Heart right ventricle (tissue), 16 donors: ENCODE measurements at regions not wholly inside any gene's neighbourhood (a gene's known extent, or its start where the extent isn't known, plus 50 kb on each side); places are given as distances from the start of the nearest gene placed in this dataset.
A peak's percentile ranks its signal among the peaks of the same experiment; 100 is the strongest.
"Not testable (repeated sequence)": the region's sequence is repeated elsewhere in the genome, so short reads cannot be mapped to it uniquely, and the experiment has no call there.

ENCODE experiments used
- ATAC-seq, 8 donors: fragments of 200-7000 bp; cut with Tn5 transposase; one replicate each; pipeline ENCODE4 v1.9.1; 2020; ENCODE audit warnings: mild to moderate bottlenecking in 8 of 8, moderate library complexity in 8 of 8, moderate number of reproducible peaks in 1 of 8
- DNase-seq, 2 donors: peaks; one replicate each; pipeline ENCODE4 v3.0.0-alpha.2; 2020
- H3K27ac ChIP-seq, 10 donors: fragments of 200-600 bp; sonication (generic) in 2 of 10; one replicate each; pipeline versions ENCODE4 v1.5.0 to v1.8.0; 2020 to 2022; ENCODE audit warnings: mild to moderate bottlenecking in 3 of 10
- H3K27me3 ChIP-seq, 7 donors: fragments of 200-600 bp; one replicate each; pipeline ENCODE4 v1.8.0; 2021 to 2022; ENCODE audit warnings: mild to moderate bottlenecking in 2 of 7
- H3K36me3 ChIP-seq, 9 donors: fragments of 200-600 bp; sonication (generic) in 1 of 9; one replicate each; pipeline versions ENCODE4 v1.5.0 to v1.8.0; 2020 to 2022; ENCODE audit warnings: mild to moderate bottlenecking in 2 of 9
- H3K4me1 ChIP-seq, 9 donors: fragments of 200-600 bp; sonication (generic) in 1 of 9; one replicate each; pipeline versions ENCODE4 v1.5.0 to v1.8.0; 2020 to 2022; ENCODE audit warnings: mild to moderate bottlenecking in 4 of 9
- H3K4me3 ChIP-seq, 10 donors: fragments of 200-600 bp; sonication (generic) in 2 of 10; one replicate each; pipeline versions ENCODE4 v1.5.0 to v1.8.0; 2020 to 2022; ENCODE audit warnings: mild to moderate bottlenecking in 7 of 10, moderate library complexity in 2 of 10
- H3K9me3 ChIP-seq, 11 donors: fragments of 200-600 bp in 10 of 11; sonication (generic) in 2 of 11; one replicate each; pipeline versions ENCODE4 v1.5.0 to v1.8.0; 2013 to 2022; ENCODE audit warnings: mild to moderate bottlenecking in 2 of 11, control low read depth in 1 of 11, moderate library complexity in 1 of 11
- WGBS, 2 donors: extraction: QIAGEN DNeasy Blood & Tissue Kit; methylation state at CpG; one replicate each; pipeline ENCODE4 v1.1.7; 2013; ENCODE audit warnings: inconsistent platforms in 1 of 2; 5-methylcytosine and 5-hydroxymethylcytosine counted together
- intact Hi-C, 10 donors: fragments of 100-400 bp; cut with DNase I; formaldehyde crosslinking; loops; one replicate each; pipeline versions ENCODE4 v1.11.1 to v1.14.2; 2022
- TF ChIP-seq, protein P1 (sequence below), 9 donors: fragments of 200-600 bp; sonication (generic) in 2 of 9; IDR thresholded peaks; one replicate each; pipeline versions ENCODE4 v1.5.0 to v1.8.0; 2021 to 2022; ENCODE audit warnings: antibody characterized with exemption in 9 of 9, mild to moderate bottlenecking in 5 of 9, moderate library complexity in 1 of 9
- donor health status: Arrhythmogenic right ventricular cardiomyopathy.
- donor health status: ischemic (EF 13 %, LVEDD 7.1; RV severe dilation, severe dysfunction).
- donor health status: healthy with polysubstance abuse.
- donor health status: DM: no; HTN: yes; CAD: no.
- donor health status: DM: no; HTN: no; CAD: no.
- donor health status: ischemic (EF 25% LVEDD 6.9; RV normal size, moderate dysfunction).
- donor health status: ischemic (EF 25% LVEDD 5.7; RV mildly dilated, moderate dysfunction).
- donor health status: healthy.
- donor health status: DM: yes; HTN: yes; CAD: no.
- donor health status: Ischemic cardiomyopathy.
- donor health status: ischemic (EF 35%, LVEDD 5.7; RV mildly dilated, moderate dysfunction).
- donor health status: nonischemic (EF 11% LVEDD 7.7; RV severe dilation, severe dysfunction).
- donor health status: DM: yes; HTN: yes; CAD: no.
- donor health status: PGD.
- donor health status: ischemic (EF 29% LVEDD 5.4; RV normal size, mild dysfunction).
- donor health status: nonischemic (EF 23%, LVEDD 6.1; RV moderate dilation, normal function).

DNA sequence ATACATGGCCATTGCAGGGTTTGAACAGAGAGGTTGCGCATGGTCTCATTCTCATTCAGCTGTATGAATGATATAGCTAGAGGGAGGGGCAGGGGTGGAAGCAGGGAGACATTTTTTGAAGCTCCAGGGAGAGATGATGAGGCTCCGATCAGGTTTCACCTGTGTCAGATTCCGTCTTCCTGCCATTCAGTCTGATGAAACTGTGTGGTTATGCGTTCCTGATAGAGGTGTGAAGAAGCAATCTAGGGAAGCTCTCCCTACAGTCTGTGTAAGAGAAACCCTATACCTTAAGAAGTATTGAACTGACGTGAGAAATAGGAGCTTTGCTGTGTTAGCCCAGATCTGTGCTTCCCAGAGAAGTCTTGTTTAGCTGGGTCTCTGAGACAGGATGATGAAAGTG is 171.9 kb upstream of the NDN start:
- 80 to 82% methylated on average over 5 of the region's 5 CpGs for WGBS, 2 donors
- no peaks in the 10 kb centered on the region for H3K36me3 ChIP-seq
- H3K27ac ChIP-seq, result no peak overlapping the region
- DNase-seq (no peak), ATAC-seq (no peak)
- H3K4me3 ChIP-seq, result no peak overlapping the region
- TF ChIP-seq, protein P1, sequence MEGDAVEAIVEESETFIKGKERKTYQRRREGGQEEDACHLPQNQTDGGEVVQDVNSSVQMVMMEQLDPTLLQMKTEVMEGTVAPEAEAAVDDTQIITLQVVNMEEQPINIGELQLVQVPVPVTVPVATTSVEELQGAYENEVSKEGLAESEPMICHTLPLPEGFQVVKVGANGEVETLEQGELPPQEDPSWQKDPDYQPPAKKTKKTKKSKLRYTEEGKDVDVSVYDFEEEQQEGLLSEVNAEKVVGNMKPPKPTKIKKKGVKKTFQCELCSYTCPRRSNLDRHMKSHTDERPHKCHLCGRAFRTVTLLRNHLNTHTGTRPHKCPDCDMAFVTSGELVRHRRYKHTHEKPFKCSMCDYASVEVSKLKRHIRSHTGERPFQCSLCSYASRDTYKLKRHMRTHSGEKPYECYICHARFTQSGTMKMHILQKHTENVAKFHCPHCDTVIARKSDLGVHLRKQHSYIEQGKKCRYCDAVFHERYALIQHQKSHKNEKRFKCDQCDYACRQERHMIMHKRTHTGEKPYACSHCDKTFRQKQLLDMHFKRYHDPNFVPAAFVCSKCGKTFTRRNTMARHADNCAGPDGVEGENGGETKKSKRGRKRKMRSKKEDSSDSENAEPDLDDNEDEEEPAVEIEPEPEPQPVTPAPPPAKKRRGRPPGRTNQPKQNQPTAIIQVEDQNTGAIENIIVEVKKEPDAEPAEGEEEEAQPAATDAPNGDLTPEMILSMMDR (IDR thresholded peaks at IDR 0.05), result no peak
- H3K4me1 ChIP-seq, result no peaks in the 10 kb centered on the region
- H3K27me3 ChIP-seq, result peaks cover 0 to 16% (median 0%) of the 10 kb centered on the region in 7 donors
- no peaks in the 10 kb centered on the region for H3K9me3 ChIP-seq
- intact Hi-C loops, result loop anchor here in 3 of 10 donors (5.0 to 10.0 kb wide), 2 partner anchors 204 to 217 kb away; no protein-coding TSS in a partner anchor

DNA sequence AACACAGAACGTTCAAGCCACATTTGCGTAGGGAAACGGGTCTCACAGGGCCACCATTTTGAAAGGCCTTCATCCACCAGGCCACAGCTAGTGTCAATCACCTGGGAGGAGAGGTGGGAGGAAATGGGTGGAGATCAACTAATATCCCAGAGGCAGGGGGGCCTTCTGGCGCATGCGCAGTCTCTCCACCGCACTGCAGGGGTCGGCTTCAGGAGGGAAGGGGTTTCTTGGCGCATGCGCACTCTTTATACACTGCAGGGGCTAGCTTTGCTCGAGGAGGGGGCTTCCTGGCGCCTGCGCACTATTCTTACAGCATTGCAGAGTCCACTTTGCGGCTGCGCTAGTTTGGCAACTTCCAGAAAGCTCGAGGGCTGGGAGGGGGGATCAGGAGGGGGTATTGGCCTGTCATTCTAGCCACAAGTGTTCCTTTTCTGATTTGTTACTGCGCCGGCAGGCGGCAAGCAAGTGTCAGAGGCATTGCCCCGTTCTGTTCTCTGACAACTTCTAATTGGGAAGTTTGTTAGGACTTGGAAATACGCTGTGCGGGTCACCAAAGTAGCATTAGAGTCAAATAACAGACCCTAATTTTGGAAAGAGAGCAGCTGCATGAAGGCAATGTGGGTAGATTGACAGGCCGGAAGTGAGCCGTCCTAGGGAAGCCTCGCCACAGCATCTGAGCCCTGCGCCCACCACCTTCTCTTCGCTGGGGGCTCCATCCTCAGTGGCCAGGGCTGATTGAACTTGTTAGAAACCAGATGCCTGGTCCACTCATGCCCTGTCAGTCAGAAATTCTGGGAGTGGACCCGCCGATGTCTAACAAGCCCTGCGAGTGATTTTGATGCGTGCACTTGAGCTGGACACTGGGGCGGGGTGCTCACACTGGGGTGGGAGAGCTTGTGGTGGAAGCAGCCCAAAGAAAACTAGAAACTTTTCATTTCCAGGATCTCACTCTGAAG is 173.5 kb upstream of the NDN start:
- H3K9me3 ChIP-seq, result no peaks in the 10 kb centered on the region
- H3K27ac ChIP-seq, result no peak overlapping the region
- TF ChIP-seq, protein P1 (IDR thresholded peaks at IDR 0.05), result no peak
- no peak overlapping the region for H3K4me3 ChIP-seq
- intact Hi-C loops, result loop anchor here in 4 of 10 donors (5.0 to 10.0 kb wide), 2 partner anchors 213 to 216 kb away; partner anchors contain the start of gene MAGEL2 (in 4 of the 4)
- peaks cover 0 to 16% (median 0%) of the 10 kb centered on the region in 7 donors for H3K27me3 ChIP-seq
- ATAC-seq, result no peak
- no peak for DNase-seq
- no peaks in the 10 kb centered on the region for H3K4me1 ChIP-seq
- no peaks in the 10 kb centered on the region for H3K36me3 ChIP-seq
- whole genome bisulfite sequencing, 2 donors, result 48 to 50% methylated on average over 31 of the region's 31 CpGs

DNA sequence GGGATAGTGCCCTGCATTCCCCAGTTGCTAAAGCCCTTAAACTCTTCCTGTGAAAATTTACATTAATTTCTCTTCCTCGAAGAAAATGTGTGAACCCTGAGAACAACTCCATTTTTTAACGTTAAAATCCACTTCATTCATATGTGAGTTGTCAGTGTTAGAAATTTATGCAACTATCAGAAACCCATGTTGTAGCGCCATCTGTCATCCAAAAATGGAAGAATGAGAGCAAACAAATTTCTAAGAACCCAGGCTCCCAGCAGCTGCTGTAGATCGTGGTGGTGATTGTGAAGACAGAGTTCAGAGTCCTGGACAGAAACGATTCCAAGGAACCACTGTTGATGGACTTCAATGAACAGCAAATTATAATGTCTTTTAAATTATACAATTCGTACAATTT is 179.7 kb upstream of the NDN start:
- intact Hi-C loops, result loop anchor here in 5 of 10 donors (5.0 to 10.0 kb wide), 3 partner anchors 220 to 225 kb away; partner anchors contain the start of gene MAGEL2 (in 4 of the 5)
- peaks cover 0 to 20% (median 8%) of the 10 kb centered on the region in 7 donors for H3K27me3 ChIP-seq
- H3K9me3 ChIP-seq, result peaks cover 0 to 6% (median 0%) of the 10 kb centered on the region in 11 donors
- no peaks in the 10 kb centered on the region for H3K4me1 ChIP-seq
- DNase-seq, result no peak
- no peaks in the 10 kb centered on the region for H3K36me3 ChIP-seq
- H3K27ac ChIP-seq, result no peak overlapping the region
- no peak for ATAC-seq
- H3K4me3 ChIP-seq, result no peak overlapping the region
- TF ChIP-seq, protein P1 (IDR thresholded peaks at IDR 0.05), result peak in 3 of 9 donors; percentile 22 to 45 (median 31)
- WGBS, 2 donors, result 35 to 42% methylated on average over 6 of the region's 6 CpGs

DNA sequence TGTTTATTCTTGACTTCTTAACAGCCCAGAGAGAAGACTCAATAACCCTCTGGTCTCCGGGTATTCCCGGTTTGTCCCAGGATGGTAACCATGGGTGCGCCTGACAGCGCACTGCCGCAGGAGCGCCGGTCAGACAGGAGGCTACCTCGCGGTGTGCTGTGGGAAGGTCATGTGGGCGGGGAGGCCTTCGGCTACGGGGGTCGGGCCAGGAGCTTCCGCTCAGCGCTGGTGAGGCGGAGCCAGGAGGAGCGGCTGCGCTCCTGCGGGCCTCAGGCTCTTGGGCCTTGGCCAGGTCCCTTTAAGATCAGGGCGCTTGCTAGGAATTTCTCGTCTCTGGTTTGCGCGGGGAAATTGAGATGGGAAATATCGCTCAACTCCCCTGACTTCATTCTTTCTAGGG is 182.3 kb upstream of the NDN start:
- Histone ChIP-seq H3K36me3 (no peaks in the 10 kb centered on the region), H3K4me1 (no peaks in the 10 kb centered on the region), H3K4me3 (peak overlapping the region in 4 of 10 donors; percentile 2 to 31 (median 11)), H3K9me3 (peaks cover 0 to 6% (median 0%) of the 10 kb centered on the region in 11 donors), H3K27ac (no peak overlapping the region), H3K27me3 (peaks cover 0 to 27% (median 8%) of the 10 kb centered on the region in 7 donors)
- ATAC-seq, result peak; percentile 55 to 96 (median 72)
- intact Hi-C loops, result loop anchor here in 5 of 10 donors (5.0 to 10.0 kb wide), 3 partner anchors 222 to 227 kb away; partner anchors contain the start of gene MAGEL2 (in 4 of the 5)
- WGBS, 2 donors, result 23 to 25% methylated on average over 24 of the region's 24 CpGs
- TF ChIP-seq, protein P1 (IDR thresholded peaks at IDR 0.05), result no peak
- DNase-seq, result peak; percentile 8 to 49

DNA sequence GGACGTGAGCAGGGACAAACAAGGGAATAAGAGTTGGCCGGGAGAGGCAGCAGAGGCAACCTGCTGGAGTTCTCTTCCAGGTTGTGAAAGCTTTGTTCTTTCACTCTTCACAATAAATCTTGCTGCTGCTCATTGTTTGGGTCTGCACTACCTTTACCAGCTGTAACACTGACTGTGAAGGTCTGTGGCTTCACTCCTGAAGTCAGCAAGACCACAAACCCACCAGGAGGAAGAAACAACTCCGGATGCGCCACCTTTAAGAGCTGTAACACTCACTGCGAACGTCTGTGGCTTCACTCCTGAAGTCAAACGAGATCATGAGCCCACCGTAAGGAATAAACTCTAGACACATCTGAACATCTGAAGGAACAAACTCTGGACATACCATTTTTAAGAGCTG is 186.5 kb upstream of the NDN start:
- intact Hi-C loops, H3K9me3 ChIP-seq, H3K27ac ChIP-seq, H3K36me3 ChIP-seq, ATAC-seq, H3K4me1 ChIP-seq, DNase-seq, H3K4me3 ChIP-seq: not testable (repeated sequence)
- peaks cover 0 to 36% (median 8%) of the 10 kb centered on the region in 7 donors for H3K27me3 ChIP-seq
- WGBS, 2 donors, result 79% methylated on average over 8 of the region's 8 CpGs
